ENCODE measurements at regions not wholly inside any gene's neighbourhood (a gene's known extent, or its start where the extent isn't known, plus 50 kb on each side); places are given as distances from the start of the nearest gene placed in this dataset.

DNA sequence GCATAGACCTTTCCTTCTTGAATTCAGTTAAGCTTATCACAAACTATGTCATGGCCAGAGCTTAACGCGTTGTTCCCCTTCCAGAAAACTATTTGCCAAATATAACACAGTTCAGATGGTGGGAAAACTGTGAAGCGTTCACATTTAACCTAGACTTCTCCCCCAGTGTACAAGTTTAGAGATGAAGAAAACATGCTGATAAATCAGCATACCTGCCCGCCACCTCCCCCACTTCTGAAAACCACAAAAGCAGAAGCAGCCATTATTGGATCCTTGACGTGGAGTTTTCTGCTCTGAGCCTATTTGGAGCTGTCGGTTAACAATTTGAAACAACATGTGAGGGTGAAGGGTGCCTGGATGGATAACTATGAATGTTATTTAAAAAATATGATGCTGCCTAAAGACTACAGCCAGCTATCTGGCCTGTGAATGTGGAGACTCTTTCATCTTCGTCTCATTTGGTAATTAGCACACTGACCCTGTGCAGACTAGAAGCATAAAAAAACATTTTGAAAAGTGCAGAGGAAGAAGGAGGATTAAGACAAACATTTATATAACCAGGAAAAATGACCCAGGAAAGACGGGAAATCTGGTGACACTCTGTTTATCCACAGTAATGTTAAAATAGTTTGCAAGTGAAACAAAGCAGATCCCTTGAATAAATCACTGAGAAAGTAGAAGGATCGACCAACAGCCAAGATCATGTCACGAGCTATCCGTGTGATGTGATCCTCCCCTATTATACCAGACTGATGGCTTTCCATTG lies 408.2 kb downstream of the AEBP2 start:
- Histone ChIP-seq H3K4me3 (ENCODE audit: low read length) (peak overlapping the region; percentile 16), H3K27ac (ENCODE audit: low read length) (peak overlapping the region; percentile 99), H3K27me3 (ENCODE audit: control insufficient read depth, insufficient read depth) (no peaks in the 10 kb centered on the region), H3K9me3 (ENCODE audit: control insufficient read depth, low read length) (peaks cover 3% of the 10 kb centered on the region), H3K4me1 (ENCODE audit: control insufficient read depth, insufficient read depth, low read length) (no peaks in the 10 kb centered on the region)
- 16% methylated on average over 11 of the region's 11 CpGs for WGBS
- peak; percentile 27 to 73 (median 63) for DNase-seq
- ATAC-seq, result peak; percentile 92
- intact Hi-C loops (cut with DNase I), result no loop called here

DNA sequence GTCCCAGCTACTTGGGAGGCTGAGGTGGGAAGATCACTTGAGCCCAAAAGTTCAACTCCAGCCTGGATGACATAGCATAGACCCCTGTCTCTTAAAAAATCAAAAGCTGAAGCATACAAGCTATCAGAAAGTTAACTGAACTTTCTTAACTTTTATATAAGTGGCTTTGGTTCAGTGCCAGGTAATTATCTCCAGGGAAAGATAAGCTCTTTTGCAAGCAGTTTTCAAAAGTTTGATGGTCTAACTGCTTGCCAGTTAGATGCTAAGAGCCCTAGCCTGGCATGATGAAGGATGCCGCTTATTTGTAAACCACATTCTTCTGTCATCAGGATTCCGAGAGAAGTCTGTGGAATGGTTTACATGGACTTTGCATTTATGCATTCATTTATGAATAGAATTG lies 409.1 kb downstream of the AEBP2 start:
- ATAC-seq (peak in 1 of 2 donors; percentile 5), DNase-seq (peak in 1 of 3 donors; percentile 62)
- WGBS, result 65% methylated on average over 2 of the region's 2 CpGs
- Histone ChIP-seq H3K4me1 (ENCODE audit: control insufficient read depth, insufficient read depth, low read length) (no peaks in the 10 kb centered on the region), H3K4me3 (ENCODE audit: low read length) (no peak overlapping the region), H3K27ac (ENCODE audit: low read length) (no peak overlapping the region), H3K9me3 (ENCODE audit: control insufficient read depth, low read length) (peaks cover 3% of the 10 kb centered on the region), H3K27me3 (ENCODE audit: control insufficient read depth, insufficient read depth) (no peaks in the 10 kb centered on the region)
- intact Hi-C loops (cut with DNase I), result no loop called here

- no peak for ATAC-seq
- no peak for DNase-seq
- Histone ChIP-seq H3K4me1 (ENCODE audit: control insufficient read depth, insufficient read depth, low read length) (no peaks in the 10 kb centered on the region), H3K27ac (ENCODE audit: low read length) (no peak overlapping the region), H3K9me3 (ENCODE audit: control insufficient read depth, low read length) (peaks cover 3% of the 10 kb centered on the region), H3K4me3 (ENCODE audit: low read length) (no peak overlapping the region), H3K27me3 (ENCODE audit: control insufficient read depth, insufficient read depth) (no peaks in the 10 kb centered on the region)
- intact Hi-C loops (cut with DNase I), result no loop called here
- WGBS, result 80% methylated on average over 2 of the region's 2 CpGs
These were observed 409.9 kb downstream of the AEBP2 start for GRCh38 chr12:19849208-19849607.

DNA sequence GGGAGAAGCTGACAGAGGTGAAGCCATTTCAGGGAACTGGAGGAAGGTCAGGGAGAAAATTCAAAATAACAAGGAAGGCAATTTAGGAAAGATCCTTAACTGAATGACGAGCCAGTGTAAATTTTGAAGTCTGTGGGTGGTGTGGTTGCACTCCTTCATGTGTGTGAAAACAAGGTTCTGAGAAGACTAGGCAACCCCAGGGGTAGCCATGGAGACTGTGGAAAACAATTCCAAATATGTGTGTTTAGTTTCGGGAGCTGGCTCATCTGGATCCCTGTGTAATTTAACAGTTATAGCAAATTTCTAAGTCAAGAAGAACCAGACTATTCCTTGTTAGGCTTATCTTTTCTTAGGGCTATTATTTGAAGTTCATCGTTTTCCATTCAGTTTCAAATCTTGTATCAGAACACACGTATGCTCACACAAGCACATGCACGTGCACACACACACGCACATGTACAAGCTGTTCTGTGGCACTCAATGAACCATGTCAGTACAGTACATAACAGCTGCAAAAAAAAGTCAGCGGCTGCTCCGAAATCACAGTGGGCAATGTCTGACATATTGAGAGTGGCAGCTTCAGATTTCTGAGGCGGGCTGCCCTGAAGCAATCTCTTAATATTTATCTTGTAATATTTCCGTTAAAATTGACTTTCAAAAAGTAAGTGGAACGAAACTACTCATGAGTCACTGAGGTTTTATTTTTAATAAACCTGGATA lies 411.2 kb downstream of the AEBP2 start:
- ATAC-seq (no peak), DNase-seq (peak in 1 of 3 donors; percentile 52)
- no peak overlapping the region for H3K4me3 ChIP-seq (ENCODE audit: low read length)

GRCh38 chr12:19852100-19852855 lies 413.0 kb downstream of the AEBP2 start:
- no peak overlapping the region for H3K27ac ChIP-seq (ENCODE audit: low read length)
- peaks cover 3% of the 10 kb centered on the region for H3K9me3 ChIP-seq (ENCODE audit: control insufficient read depth, low read length)
- DNase-seq (no peak), ATAC-seq (no peak)
- intact Hi-C loops (cut with DNase I), result no loop called here
- no peak overlapping the region for H3K4me3 ChIP-seq (ENCODE audit: low read length)
- WGBS, result 63% methylated on average over 5 of the region's 5 CpGs
- no peaks in the 10 kb centered on the region for H3K27me3 ChIP-seq (ENCODE audit: control insufficient read depth, insufficient read depth)
- H3K4me1 ChIP-seq (ENCODE audit: control insufficient read depth, insufficient read depth, low read length), result no peaks in the 10 kb centered on the region

More for the DNA sequence above, 411.2 kb downstream of the AEBP2 start:
- Histone ChIP-seq H3K9me3 (ENCODE audit: control insufficient read depth, low read length) (peaks cover 3% of the 10 kb centered on the region), H3K4me1 (ENCODE audit: control insufficient read depth, insufficient read depth, low read length) (no peaks in the 10 kb centered on the region), H3K27me3 (ENCODE audit: control insufficient read depth, insufficient read depth) (no peaks in the 10 kb centered on the region), H3K27ac (ENCODE audit: low read length) (peak overlapping the region; percentile 30)
- intact Hi-C loops (cut with DNase I), result no loop called here
- 66% methylated on average over 11 of the region's 11 CpGs for WGBS

GRCh38 chr12:19855851-19856250 lies 416.6 kb downstream of the AEBP2 start:
- intact Hi-C loops (cut with DNase I), result no loop called here
- Histone ChIP-seq H3K27me3 (ENCODE audit: control insufficient read depth, insufficient read depth) (no peaks in the 10 kb centered on the region), H3K9me3 (ENCODE audit: control insufficient read depth, low read length) (no peaks in the 10 kb centered on the region), H3K4me3 (ENCODE audit: low read length) (no peak overlapping the region), H3K27ac (ENCODE audit: low read length) (peak overlapping the region; percentile 85), H3K4me1 (ENCODE audit: control insufficient read depth, insufficient read depth, low read length) (no peaks in the 10 kb centered on the region)
- no peak for ATAC-seq
- no peak for DNase-seq
- 30% methylated on average over 4 of the region's 4 CpGs for WGBS

DNA sequence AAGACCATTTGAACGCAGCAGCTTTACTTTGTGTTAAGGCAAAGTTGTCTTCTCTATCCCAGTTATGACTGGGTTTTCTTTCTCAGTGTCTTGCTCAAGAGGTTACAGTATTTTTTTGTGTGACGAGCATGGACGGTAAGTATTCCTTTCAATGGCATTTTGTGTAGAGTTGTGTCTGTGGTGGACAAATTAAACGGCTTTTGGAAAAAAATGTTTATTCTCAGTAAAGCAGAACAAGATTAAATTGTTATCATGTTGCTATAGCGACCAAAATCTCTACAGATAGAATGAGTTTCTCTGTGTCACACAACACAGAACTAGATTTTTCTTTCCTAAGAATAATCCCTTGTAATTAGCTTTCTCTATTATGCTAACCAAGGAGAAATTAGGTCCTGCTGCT lies 417.1 kb downstream of the AEBP2 start:
- no peak overlapping the region for H3K4me3 ChIP-seq (ENCODE audit: low read length)
- H3K9me3 ChIP-seq (ENCODE audit: control insufficient read depth, low read length), result no peaks in the 10 kb centered on the region
- ATAC-seq (peak; percentile 68 to 72), DNase-seq (no peak)
- H3K27ac ChIP-seq (ENCODE audit: low read length), result peak overlapping the region; percentile 85
- no peaks in the 10 kb centered on the region for H3K4me1 ChIP-seq (ENCODE audit: control insufficient read depth, insufficient read depth, low read length)
- H3K27me3 ChIP-seq (ENCODE audit: control insufficient read depth, insufficient read depth), result no peaks in the 10 kb centered on the region
- 30% methylated on average over 5 of the region's 5 CpGs for WGBS
- intact Hi-C loops (cut with DNase I), result no loop called here

GRCh38 chr12:19857204-19857603 lies 417.9 kb downstream of the AEBP2 start:
- H3K27ac ChIP-seq (ENCODE audit: low read length), result no peak overlapping the region
- DNase-seq (no peak), ATAC-seq (peak; percentile 45 to 50)
- 81% methylated on average over 5 of the region's 5 CpGs for WGBS
- no peak overlapping the region for H3K4me3 ChIP-seq (ENCODE audit: low read length)
- no peaks in the 10 kb centered on the region for H3K4me1 ChIP-seq (ENCODE audit: control insufficient read depth, insufficient read depth, low read length)
- H3K9me3 ChIP-seq (ENCODE audit: control insufficient read depth, low read length), result no peaks in the 10 kb centered on the region
- intact Hi-C loops (cut with DNase I), result no loop called here
- H3K27me3 ChIP-seq (ENCODE audit: control insufficient read depth, insufficient read depth), result no peaks in the 10 kb centered on the region

- intact Hi-C loops (cut with DNase I), result no loop called here
- DNase-seq (no peak), ATAC-seq (no peak)
- Histone ChIP-seq H3K4me1 (ENCODE audit: control insufficient read depth, insufficient read depth, low read length) (no peaks in the 10 kb centered on the region), H3K27ac (ENCODE audit: low read length) (no peak overlapping the region), H3K4me3 (ENCODE audit: low read length) (no peak overlapping the region), H3K9me3 (ENCODE audit: control insufficient read depth, low read length) (no peaks in the 10 kb centered on the region), H3K27me3 (ENCODE audit: control insufficient read depth, insufficient read depth) (no peaks in the 10 kb centered on the region)
- 83% methylated on average over 1 of the region's 1 CpG for WGBS
These were observed 427.9 kb downstream of the AEBP2 start for GRCh38 chr12:19867151-19867550.

- H3K27ac ChIP-seq (ENCODE audit: low read length), result no peak overlapping the region
- no peaks in the 10 kb centered on the region for H3K4me1 ChIP-seq (ENCODE audit: control insufficient read depth, insufficient read depth, low read length)
- 68% methylated on average over 2 of the region's 2 CpGs for WGBS
- no peaks in the 10 kb centered on the region for H3K9me3 ChIP-seq (ENCODE audit: control insufficient read depth, low read length)
- no peak for ATAC-seq
- H3K4me3 ChIP-seq (ENCODE audit: low read length), result no peak overlapping the region
- no peaks in the 10 kb centered on the region for H3K27me3 ChIP-seq (ENCODE audit: control insufficient read depth, insufficient read depth)
- no peak for DNase-seq
- intact Hi-C loops (cut with DNase I), result no loop called here
These were observed 428.7 kb downstream of the AEBP2 start for GRCh38 chr12:19867970-19868369.

- no peaks in the 10 kb centered on the region for H3K4me1 ChIP-seq (ENCODE audit: control insufficient read depth, insufficient read depth, low read length)
- H3K27ac ChIP-seq (ENCODE audit: low read length), result no peak overlapping the region
- intact Hi-C loops (cut with DNase I), result no loop called here
- WGBS, result 81% methylated on average over 5 of the region's 5 CpGs
- DNase-seq (no peak), ATAC-seq (no peak)
- H3K4me3 ChIP-seq (ENCODE audit: low read length), result no peak overlapping the region
- H3K27me3 ChIP-seq (ENCODE audit: control insufficient read depth, insufficient read depth), result no peaks in the 10 kb centered on the region
- no peaks in the 10 kb centered on the region for H3K9me3 ChIP-seq (ENCODE audit: control insufficient read depth, low read length)
These were observed 430.1 kb downstream of the AEBP2 start for GRCh38 chr12:19869413-19869812.
